Retinal pigment epithelial cell (primary cell): ENCODE measurements at regions not wholly inside any gene's neighbourhood (a gene's known extent, or its start where the extent isn't known, plus 50 kb on each side); places are given as distances from the start of the nearest gene placed in this dataset.

Experiments
- DNase-seq: peaks from one replicate; pipeline ENCODE4 v3.0.0-alpha.2; 2010; ENCODE audit warnings: low read depth
- H3K4me3 ChIP-seq: 2 replicates; pipeline ENCODE4 v1.5.1; 2011; ENCODE audit warnings: mild to moderate bottlenecking, low read length, control low read depth, moderate library complexity
- CTCF ChIP-seq: conservative IDR thresholded peaks from 2 replicates; pipeline ENCODE4 v1.5.1; 2011; ENCODE audit warnings: low read depth, low read length, control low read depth, inconsistent platforms

- H3K4me3 ChIP-seq = no peak overlapping the region
- no peak for TF ChIP-seq CTCF
- DNase-seq = no peak
Observed at GRCh38 chr5:174426388-174426787, 298.0 kb upstream of the MSX2 start.

DNA sequence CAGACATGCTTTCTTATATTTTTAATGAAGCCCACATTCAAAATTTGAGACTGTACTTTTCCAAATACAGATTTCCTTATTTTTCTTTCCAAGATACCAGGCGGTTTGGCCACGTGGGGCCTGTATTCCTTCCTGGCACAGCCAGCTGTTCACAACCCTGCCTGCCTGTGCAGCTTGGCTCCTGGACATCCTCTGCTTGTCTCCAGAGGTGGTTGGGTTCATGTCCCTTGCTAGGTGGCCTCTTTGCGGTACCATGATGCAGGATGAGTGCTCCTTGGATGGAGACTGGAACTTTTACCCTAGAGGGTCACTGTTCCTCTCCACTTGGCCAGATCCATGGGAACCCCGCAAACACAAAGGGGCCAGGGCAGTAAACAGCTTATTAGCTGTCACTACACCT lies 297.5 kb upstream of the MSX2 start:
- H3K4me3 ChIP-seq = no peak overlapping the region
- DNase-seq = no peak
- no peak for TF ChIP-seq CTCF

- H3K4me3 ChIP-seq = no peak overlapping the region
- DNase-seq = no peak
- no peak for TF ChIP-seq CTCF
Observed at GRCh38 chr5:174427304-174427703, 297.1 kb upstream of the MSX2 start.

GRCh38 chr5:174428895-174429294 lies 295.5 kb upstream of the MSX2 start:
- DNase-seq = no peak
- H3K4me3 ChIP-seq = no peak overlapping the region
- no peak for TF ChIP-seq CTCF

- no peak for DNase-seq
- no peak for TF ChIP-seq CTCF
Observed at GRCh38 chr5:174430940-174431339, 293.4 kb upstream of the MSX2 start.

GRCh38 chr5:174431504-174431903 lies 292.9 kb upstream of the MSX2 start:
- DNase-seq = no peak
- no peak for TF ChIP-seq CTCF

More at GRCh38 chr5:174430940-174431339, 293.4 kb upstream of the MSX2 start:
- H3K4me3 ChIP-seq = no peak overlapping the region

DNA sequence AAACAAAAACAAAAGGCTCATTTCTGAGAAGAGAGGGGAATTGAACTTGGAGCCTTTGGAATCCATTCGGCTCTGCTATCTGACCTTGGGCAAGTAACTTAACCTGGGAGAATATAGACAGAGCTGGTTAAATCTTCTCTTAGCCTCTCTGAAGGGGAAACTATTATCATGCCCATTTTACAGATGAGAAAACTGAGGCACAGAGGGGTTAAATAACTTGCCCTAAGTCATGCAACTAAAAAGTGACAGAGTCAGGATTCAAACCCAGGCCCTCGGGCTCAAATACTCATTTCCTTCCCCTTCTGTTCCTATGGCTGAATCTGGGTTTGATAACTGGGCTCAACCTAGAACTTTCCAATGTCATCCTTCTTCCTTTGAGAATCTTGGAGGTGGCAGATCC lies 291.3 kb upstream of the MSX2 start:
- TF ChIP-seq CTCF = no peak
- no peak for DNase-seq
- no peak overlapping the region for H3K4me3 ChIP-seq

More at GRCh38 chr5:174431504-174431903, 292.9 kb upstream of the MSX2 start:
- H3K4me3 ChIP-seq = no peak overlapping the region
